ENCODE measurements at regions not wholly inside any gene's neighbourhood (a gene's known extent, or its start where the extent isn't known, plus 50 kb on each side); places are given as distances from the start of the nearest gene placed in this dataset.

GRCh38 chr12:78767264-78767981, 97.2 kb upstream of the SYT1 start:
- FAIRE-seq = no peak
- DNase-seq (ENCODE audit: low spot score) = no peak

DNA sequence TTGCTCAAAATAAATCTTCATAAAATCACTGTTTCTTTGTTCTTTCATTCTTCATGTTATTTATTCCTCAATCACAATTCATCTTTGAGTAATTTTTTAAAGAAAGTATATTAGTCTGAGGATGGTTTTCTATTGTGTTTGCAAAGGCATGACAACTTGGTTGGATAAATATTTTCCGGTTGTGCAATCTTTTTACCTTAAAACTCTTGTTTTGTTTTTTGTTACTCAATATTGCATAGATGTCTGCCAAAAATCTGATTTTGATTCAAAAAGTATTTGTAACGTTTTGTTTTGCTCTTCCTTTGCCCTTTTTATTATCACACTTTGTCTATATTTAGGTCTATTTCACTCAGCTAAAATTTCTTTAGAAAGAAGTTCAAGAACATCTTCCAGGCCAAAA, 86.2 kb upstream of the SYT1 start:
- FAIRE-seq = no peak
- DNase-seq (ENCODE audit: low spot score) = no peak

- no peak for FAIRE-seq
Measured at GRCh38 chr12:78787576-78787975, 77.0 kb upstream of the SYT1 start.

DNA sequence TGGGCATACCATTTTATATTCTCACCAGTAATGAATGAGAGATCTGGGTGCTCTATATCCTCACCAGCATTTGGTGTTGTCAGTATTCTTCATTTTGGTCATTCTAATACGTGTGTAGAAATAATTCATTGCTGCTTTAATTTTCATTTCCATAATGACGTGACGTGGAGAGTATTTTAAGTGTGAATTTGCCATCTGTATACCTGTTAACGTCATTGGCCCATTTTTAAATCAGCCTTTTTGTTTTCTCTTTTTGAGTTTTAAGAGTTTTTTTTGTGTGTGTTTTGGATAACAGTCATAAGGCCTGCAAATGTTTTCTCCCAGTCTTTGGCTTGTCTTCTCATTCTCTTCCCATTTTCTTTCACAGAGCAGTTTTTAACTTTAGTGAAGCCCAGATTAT, 74.4 kb upstream of the SYT1 start:
- FAIRE-seq (no peak), DNase-seq (ENCODE audit: low spot score) (no peak)

More at GRCh38 chr12:78787576-78787975, 77.0 kb upstream of the SYT1 start:
- no peak for DNase-seq (ENCODE audit: low spot score)

DNA sequence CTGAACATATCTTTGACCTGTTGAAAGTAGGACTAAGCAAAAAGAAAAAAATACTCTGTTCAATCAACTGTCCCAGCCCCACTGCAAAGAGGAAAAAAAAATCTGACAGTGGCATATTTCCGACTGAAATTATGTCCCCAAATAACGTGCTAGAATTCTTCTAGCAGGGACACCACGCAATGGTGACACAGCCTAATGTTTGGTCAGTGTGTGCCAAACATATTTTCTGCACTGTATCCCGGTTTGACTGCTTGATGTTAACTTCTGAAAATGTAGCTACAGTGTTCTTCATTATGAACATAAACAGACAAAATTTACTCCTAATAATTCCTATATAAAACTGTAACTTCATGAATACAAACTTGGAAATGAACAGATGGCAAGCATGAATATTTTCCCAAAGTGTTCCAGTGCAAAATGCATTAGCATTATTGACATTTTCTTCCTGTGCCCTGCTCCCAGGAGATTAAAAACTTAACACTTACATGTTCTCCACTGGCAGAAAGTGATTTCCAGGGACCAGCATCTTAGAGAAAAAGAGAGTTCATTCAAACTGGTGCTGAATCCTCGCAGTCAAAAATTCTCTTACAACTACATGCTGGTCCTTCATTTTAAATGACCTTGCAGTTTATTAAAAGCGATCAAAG, 72.4 kb upstream of the SYT1 start:
- no peak for FAIRE-seq

DNA sequence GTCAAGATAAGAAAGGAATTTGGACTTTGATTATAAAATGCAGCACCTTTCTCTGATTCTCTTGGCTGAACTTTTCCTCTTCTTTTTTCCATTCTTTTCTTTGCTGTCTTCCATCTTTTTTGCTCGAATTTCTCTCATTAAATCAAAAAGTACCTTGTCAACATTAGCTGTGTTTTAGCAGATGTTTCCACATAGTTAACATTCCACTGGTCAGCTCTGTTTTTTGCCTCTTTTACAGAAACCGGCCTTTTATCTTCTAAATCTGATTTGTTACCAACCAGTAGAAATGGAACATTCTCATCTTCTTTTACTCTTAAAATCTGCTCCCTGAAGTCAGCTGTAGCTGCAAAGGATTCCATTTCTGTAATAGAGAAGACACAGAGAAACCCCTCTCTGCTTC, 71.1 kb upstream of the SYT1 start:
- FAIRE-seq (no peak), DNase-seq (ENCODE audit: low spot score) (no peak)

More for the DNA sequence above, 72.4 kb upstream of the SYT1 start:
- DNase-seq (ENCODE audit: low spot score) = no peak

GRCh38 chr12:78793982-78794381, 70.6 kb upstream of the SYT1 start:
- DNase-seq (ENCODE audit: low spot score) = no peak
- FAIRE-seq = no peak

DNA sequence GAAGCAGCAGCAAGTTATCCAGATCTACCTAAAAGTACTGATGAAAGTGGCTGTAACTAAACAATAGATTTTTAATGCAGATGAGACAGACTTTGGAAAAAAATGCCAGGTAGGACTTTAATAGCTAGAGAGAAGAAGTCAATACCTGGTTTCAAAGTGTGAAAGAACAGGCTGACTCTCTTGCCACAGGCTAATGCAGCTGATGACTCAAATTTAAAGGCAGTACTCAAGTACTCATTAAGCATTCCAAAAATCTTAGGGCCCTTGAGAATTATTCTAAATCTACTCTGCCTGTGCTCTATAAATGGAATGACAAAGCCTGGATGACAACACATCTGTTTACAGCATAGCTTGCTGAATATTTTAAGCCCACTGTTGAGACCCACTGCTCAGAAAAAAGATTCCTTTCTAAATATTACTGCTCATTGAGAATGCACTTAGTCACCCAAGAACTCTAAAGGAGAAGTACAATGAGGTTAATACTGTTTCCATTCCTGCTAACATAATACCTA, 68.6 kb upstream of the SYT1 start:
- FAIRE-seq = no peak

GRCh38 chr12:78797196-78797931, 67.2 kb upstream of the SYT1 start:
- DNase-seq (ENCODE audit: low spot score) (no peak), FAIRE-seq (no peak)

More for the DNA sequence above, 68.6 kb upstream of the SYT1 start:
- DNase-seq (ENCODE audit: low spot score) = no peak

DNA sequence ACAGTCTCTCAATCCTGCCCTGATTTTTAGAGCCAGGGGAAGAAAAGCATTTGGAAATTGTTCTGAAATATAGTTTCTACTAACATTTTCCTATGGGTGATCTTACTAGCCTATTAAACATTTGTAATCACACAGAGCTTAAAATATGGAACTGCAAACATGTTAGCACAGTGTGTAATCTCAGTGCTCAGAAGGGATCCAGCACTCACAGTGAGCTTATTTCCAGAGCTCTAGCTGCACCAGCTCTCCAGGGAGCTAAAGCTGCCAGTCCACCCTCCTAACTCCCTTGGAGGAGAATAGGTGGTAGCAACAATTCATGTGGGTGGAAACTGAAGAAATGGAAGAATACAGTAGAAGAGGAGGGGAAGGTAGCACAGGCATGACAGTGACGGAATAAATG, 64.9 kb upstream of the SYT1 start:
- no peak for DNase-seq (ENCODE audit: low spot score)
- no peak for FAIRE-seq

DNA sequence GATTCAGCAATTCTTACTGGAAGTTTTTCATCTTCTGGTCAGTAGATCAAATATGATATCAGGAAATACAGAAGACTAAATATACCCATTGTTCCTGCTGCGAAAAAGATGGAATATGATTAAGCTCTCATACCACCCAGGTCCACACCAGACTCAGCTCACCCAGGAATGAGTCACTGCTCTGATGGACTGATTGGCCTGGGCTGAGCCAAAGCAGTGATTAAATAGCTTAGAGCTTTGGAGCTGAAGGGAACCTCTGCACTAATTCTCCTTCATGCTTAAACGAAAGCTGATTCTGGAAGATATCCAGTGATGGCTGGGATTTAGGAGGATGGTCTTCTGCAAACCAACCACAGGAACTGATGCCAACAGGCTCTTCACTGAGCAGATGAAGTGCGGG, 62.0 kb upstream of the SYT1 start:
- DNase-seq (ENCODE audit: low spot score) (peak; percentile 70), FAIRE-seq (peak; percentile 9)

- DNase-seq (ENCODE audit: low spot score) (no peak), FAIRE-seq (no peak)
Measured at GRCh38 chr12:78804262-78804661, 60.3 kb upstream of the SYT1 start.
